DOHH2 (cell line): ENCODE measurements at regions not wholly inside any gene's neighbourhood (a gene's known extent, or its start where the extent isn't known, plus 50 kb on each side); places are given as distances from the start of the nearest gene placed in this dataset.

Experiments used
- CTCF ChIP-seq: fragments of 200-600 bp; sonication (generic); IDR thresholded peaks from one replicate; pipeline ENCODE4 v1.5.1; 2014; ENCODE audit warnings: antibody characterized with exemption, mild to moderate bottlenecking, low read depth, low read length; ENCODE audit not compliant: poor library complexity, severe bottlenecking
- EZH2phosphoT487 ChIP-seq: fragments of 200-600 bp; sonication (generic); IDR thresholded peaks from 2 replicates; pipeline ENCODE4 v1.6.1; 2017; ENCODE audit warnings: borderline replicate concordance, mild to moderate bottlenecking, antibody characterized with exemption, low read length, moderate library complexity, mixed read lengths

- TF ChIP-seq CTCF: no peak
- TF ChIP-seq EZH2phosphoT487: no peak
Measured at GRCh38 chr4:114072781-114073180, 93.3 kb upstream of the ARSJ start.
